ENCODE measurements at regions not wholly inside any gene's neighbourhood (a gene's known extent, or its start where the extent isn't known, plus 50 kb on each side); places are given as distances from the start of the nearest gene placed in this dataset.
A peak's percentile ranks its signal among the peaks of the same experiment; 100 is the strongest.

DNA sequence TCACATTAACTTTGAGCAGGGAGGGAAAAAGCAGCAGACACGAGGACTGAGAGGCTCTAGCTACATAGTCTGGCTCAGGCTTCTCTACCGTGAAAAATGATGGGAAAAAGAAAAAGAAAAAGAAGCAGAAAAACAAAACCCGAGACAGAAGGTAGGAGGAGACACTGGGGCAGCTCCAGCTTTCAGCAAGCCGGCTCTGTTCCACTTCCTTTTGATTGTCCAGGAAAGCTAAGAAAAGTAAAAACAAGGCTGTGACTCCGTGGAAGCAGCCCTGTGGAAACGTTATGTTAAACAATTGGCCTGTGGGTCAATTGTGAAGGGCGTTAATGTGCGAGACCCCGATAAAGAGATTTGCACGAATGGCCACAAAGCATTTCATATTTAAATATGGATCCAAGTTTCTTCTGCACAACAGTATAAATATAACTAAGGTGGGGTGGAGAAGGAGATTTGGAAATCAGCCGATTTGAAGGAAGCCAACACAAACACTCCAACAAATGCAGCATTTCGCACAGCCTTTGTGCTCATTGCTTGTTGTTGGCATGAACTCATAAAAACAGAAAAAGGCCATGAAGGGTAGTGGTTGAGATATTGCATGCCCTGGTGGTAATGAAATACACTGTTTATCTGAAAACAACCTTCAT is 236.9 kb upstream of the JAG1 start:
- Histone ChIP-seq H3K27ac (ENCODE audit: low read depth in 2 of 2, low read length in 2 of 2) (no peak overlapping the region), H3K9ac (ENCODE audit: low read depth in 1 of 2, low read length in 2 of 2) (no peak overlapping the region), H3K9me3 (ENCODE audit: control insufficient read depth in 2 of 2, low read length in 2 of 2) (no peaks in the 10 kb centered on the region), H3K4me3 (ENCODE audit: low read length in 2 of 2) (no peak overlapping the region), H3K36me3 (ENCODE audit: control insufficient read depth in 2 of 2, insufficient read depth in 2 of 2, low read length in 2 of 2) (no peaks in the 10 kb centered on the region), H3K4me1 (ENCODE audit: control insufficient read depth in 2 of 2, insufficient read depth in 2 of 2, low read length in 2 of 2) (no peaks in the 10 kb centered on the region), H3K27me3 (ENCODE audit: control insufficient read depth in 2 of 2, insufficient read depth in 2 of 2, low read length in 2 of 2) (no peaks in the 10 kb centered on the region)

DNA sequence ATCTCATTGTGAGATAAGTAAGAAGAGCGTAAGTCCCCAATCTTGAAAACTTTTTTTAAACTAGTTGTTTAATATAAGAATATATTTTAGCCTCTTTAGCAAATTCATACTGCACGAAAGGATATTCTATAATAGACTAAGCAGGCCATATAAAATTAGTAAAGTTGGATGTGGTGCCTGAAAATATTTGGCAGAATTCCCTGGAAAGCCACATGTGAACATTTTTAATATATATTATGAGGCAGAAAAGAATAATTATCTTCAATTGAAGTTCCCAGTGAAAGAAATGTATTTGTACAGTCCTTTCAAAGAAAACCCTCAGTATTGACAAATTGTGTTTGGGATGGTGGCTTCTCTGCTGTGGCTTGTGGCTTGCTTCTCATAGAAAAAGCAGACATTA is 237.5 kb upstream of the JAG1 start:
- no peak overlapping the region for H3K4me3 ChIP-seq (ENCODE audit: low read length in 2 of 2)
- H3K9me3 ChIP-seq (ENCODE audit: control insufficient read depth in 2 of 2, low read length in 2 of 2), result no peaks in the 10 kb centered on the region
- H3K36me3 ChIP-seq (ENCODE audit: control insufficient read depth in 2 of 2, insufficient read depth in 2 of 2, low read length in 2 of 2), result no peaks in the 10 kb centered on the region
- H3K27ac ChIP-seq (ENCODE audit: low read depth in 2 of 2, low read length in 2 of 2), result no peak overlapping the region
- H3K27me3 ChIP-seq (ENCODE audit: control insufficient read depth in 2 of 2, insufficient read depth in 2 of 2, low read length in 2 of 2), result no peaks in the 10 kb centered on the region
- no peaks in the 10 kb centered on the region for H3K4me1 ChIP-seq (ENCODE audit: control insufficient read depth in 2 of 2, insufficient read depth in 2 of 2, low read length in 2 of 2)
- no peak overlapping the region for H3K9ac ChIP-seq (ENCODE audit: low read depth in 1 of 2, low read length in 2 of 2)

DNA sequence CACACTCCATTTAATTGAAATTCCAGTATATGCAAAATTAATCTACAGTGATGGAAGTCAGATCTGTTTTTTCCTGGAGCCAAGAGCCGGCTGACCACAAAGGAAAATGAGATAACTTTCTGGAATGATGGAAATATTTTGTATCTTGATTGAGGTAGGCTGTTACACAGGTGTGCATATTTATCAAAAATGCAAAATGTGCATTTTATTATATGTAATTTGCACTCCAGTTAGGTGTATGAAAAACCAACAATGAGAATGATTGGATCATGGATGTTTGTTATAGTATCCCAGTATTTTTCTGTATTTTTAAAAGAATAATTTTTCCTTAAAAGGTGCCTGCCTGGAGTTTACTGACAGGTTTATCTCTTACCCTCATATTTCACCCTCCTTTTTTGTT is 242.0 kb upstream of the JAG1 start:
- Histone ChIP-seq H3K9me3 (ENCODE audit: control insufficient read depth in 2 of 2, low read length in 2 of 2) (no peaks in the 10 kb centered on the region), H3K4me1 (ENCODE audit: control insufficient read depth in 2 of 2, insufficient read depth in 2 of 2, low read length in 2 of 2) (no peaks in the 10 kb centered on the region), H3K27me3 (ENCODE audit: control insufficient read depth in 2 of 2, insufficient read depth in 2 of 2, low read length in 2 of 2) (no peaks in the 10 kb centered on the region), H3K36me3 (ENCODE audit: control insufficient read depth in 2 of 2, insufficient read depth in 2 of 2, low read length in 2 of 2) (no peaks in the 10 kb centered on the region), H3K9ac (ENCODE audit: low read depth in 1 of 2, low read length in 2 of 2) (no peak overlapping the region), H3K4me3 (ENCODE audit: low read length in 2 of 2) (no peak overlapping the region), H3K27ac (ENCODE audit: low read depth in 2 of 2, low read length in 2 of 2) (no peak overlapping the region)

DNA sequence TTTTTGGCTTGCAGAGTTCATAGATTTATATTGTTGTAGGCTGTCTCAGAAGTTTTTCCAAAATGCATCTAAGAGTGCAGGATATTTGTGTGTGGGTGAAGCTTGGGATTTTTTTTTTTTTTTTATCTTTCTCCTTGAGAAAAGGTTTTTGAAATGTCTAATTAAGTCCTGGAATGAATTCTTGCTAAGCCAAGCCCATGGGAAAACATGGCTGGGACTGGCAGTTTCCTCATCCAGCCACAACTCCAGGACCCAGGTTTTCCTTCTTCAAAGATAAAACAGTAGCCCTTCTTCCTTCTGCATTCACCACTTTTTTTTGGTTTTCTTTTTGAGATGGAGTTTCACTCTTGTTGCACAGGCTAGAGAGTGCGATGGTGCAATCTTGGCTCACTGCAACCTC is 242.5 kb upstream of the JAG1 start:
- no peak overlapping the region for H3K27ac ChIP-seq (ENCODE audit: low read depth in 2 of 2, low read length in 2 of 2)
- no peak overlapping the region for H3K4me3 ChIP-seq (ENCODE audit: low read length in 2 of 2)
- no peaks in the 10 kb centered on the region for H3K27me3 ChIP-seq (ENCODE audit: control insufficient read depth in 2 of 2, insufficient read depth in 2 of 2, low read length in 2 of 2)
- H3K36me3 ChIP-seq (ENCODE audit: control insufficient read depth in 2 of 2, insufficient read depth in 2 of 2, low read length in 2 of 2), result no peaks in the 10 kb centered on the region
- no peaks in the 10 kb centered on the region for H3K9me3 ChIP-seq (ENCODE audit: control insufficient read depth in 2 of 2, low read length in 2 of 2)
- H3K4me1 ChIP-seq (ENCODE audit: control insufficient read depth in 2 of 2, insufficient read depth in 2 of 2, low read length in 2 of 2), result no peaks in the 10 kb centered on the region
- no peak overlapping the region for H3K9ac ChIP-seq (ENCODE audit: low read depth in 1 of 2, low read length in 2 of 2)

DNA sequence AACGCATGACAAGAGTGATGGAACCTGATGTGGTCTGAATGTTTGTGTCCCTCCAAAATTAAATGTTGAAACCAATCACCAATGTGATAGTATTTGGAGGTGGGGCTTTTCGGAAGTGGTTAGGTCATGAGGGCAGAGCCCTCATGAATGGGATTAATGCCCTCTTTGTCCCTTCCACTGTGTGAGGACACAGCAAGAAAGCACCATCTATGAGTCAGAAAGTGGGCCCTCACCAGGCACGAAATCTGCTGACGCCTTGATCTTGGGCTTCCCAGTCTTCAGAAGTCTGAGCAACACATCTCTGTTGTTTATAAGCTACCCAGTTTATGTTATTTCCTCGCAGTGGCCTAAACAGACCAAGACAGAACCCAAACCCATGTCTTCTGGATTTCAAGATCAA is 244.0 kb upstream of the JAG1 start:
- no peak overlapping the region for H3K9ac ChIP-seq (ENCODE audit: low read depth in 1 of 2, low read length in 2 of 2)
- H3K4me3 ChIP-seq (ENCODE audit: low read length in 2 of 2), result no peak overlapping the region
- H3K27me3 ChIP-seq (ENCODE audit: control insufficient read depth in 2 of 2, insufficient read depth in 2 of 2, low read length in 2 of 2), result no peaks in the 10 kb centered on the region
- no peaks in the 10 kb centered on the region for H3K36me3 ChIP-seq (ENCODE audit: control insufficient read depth in 2 of 2, insufficient read depth in 2 of 2, low read length in 2 of 2)
- H3K27ac ChIP-seq (ENCODE audit: low read depth in 2 of 2, low read length in 2 of 2), result no peak overlapping the region
- H3K9me3 ChIP-seq (ENCODE audit: control insufficient read depth in 2 of 2, low read length in 2 of 2), result no peaks in the 10 kb centered on the region
- H3K4me1 ChIP-seq (ENCODE audit: control insufficient read depth in 2 of 2, insufficient read depth in 2 of 2, low read length in 2 of 2), result no peaks in the 10 kb centered on the region

DNA sequence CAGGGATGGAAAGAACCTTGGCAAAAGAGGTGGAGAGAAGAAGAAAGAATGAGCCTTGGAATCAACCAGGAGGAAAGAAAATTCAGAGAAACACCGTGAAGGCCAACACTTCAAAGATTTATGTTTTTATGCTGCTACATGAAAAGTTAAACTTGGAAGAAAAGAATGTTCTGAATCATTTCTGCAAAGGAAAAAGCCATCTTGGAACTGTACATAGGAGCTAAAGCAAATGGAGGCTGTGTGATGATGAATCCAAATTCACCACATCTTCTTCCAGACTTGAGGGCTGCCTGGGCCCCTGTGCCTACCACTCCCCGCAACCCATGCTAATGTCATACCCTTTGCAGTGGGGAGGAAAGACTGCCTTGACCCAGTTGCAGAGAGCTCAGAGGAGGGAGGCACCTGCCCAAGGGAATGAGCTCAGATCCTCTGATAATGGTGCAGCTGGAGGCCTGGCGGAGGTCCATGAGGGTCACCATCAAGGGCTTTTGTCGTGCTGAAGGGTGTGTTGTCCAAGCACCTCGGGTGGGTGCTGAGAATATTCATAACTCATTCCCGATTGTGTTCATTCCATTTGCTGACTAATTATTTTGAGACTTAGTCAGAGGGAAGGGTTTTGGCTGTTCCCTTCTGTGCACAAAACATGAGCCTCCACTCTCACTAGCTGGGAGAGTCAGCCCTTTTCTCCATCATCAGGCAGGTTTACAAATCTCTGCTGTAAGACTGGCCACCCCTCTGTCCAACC is 245.8 kb upstream of the JAG1 start:
- Histone ChIP-seq H3K9ac (ENCODE audit: low read depth in 1 of 2, low read length in 2 of 2) (no peak overlapping the region), H3K4me3 (ENCODE audit: low read length in 2 of 2) (no peak overlapping the region), H3K36me3 (ENCODE audit: control insufficient read depth in 2 of 2, insufficient read depth in 2 of 2, low read length in 2 of 2) (no peaks in the 10 kb centered on the region), H3K27me3 (ENCODE audit: control insufficient read depth in 2 of 2, insufficient read depth in 2 of 2, low read length in 2 of 2) (no peaks in the 10 kb centered on the region), H3K27ac (ENCODE audit: low read depth in 2 of 2, low read length in 2 of 2) (no peak overlapping the region), H3K4me1 (ENCODE audit: control insufficient read depth in 2 of 2, insufficient read depth in 2 of 2, low read length in 2 of 2) (no peaks in the 10 kb centered on the region), H3K9me3 (ENCODE audit: control insufficient read depth in 2 of 2, low read length in 2 of 2) (no peaks in the 10 kb centered on the region)

DNA sequence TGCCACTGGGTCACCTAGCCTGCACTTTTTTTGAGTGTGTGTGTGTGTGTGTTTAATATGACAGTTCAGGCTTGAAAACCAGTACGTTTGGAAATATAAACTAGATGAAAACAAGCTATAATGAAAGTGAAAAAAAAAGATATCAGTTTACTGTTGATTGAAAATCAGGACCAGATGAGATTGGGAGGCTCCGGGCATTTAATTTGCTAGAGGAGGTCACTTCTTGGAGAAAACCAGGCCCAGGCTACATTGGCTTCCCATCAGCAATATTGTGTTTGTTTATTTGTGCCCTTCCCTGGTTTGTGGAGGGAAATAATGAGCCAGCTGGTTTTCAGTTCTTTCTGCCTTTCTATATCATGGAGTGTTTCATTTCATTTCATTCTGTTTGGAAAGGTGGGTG is 246.6 kb upstream of the JAG1 start:
- Histone ChIP-seq H3K27me3 (ENCODE audit: control insufficient read depth in 2 of 2, insufficient read depth in 2 of 2, low read length in 2 of 2) (no peaks in the 10 kb centered on the region), H3K9me3 (ENCODE audit: control insufficient read depth in 2 of 2, low read length in 2 of 2) (no peaks in the 10 kb centered on the region), H3K36me3 (ENCODE audit: control insufficient read depth in 2 of 2, insufficient read depth in 2 of 2, low read length in 2 of 2) (no peaks in the 10 kb centered on the region), H3K4me1 (ENCODE audit: control insufficient read depth in 2 of 2, insufficient read depth in 2 of 2, low read length in 2 of 2) (no peaks in the 10 kb centered on the region), H3K9ac (ENCODE audit: low read depth in 1 of 2, low read length in 2 of 2) (no peak overlapping the region), H3K4me3 (ENCODE audit: low read length in 2 of 2) (no peak overlapping the region), H3K27ac (ENCODE audit: low read depth in 2 of 2, low read length in 2 of 2) (no peak overlapping the region)

DNA sequence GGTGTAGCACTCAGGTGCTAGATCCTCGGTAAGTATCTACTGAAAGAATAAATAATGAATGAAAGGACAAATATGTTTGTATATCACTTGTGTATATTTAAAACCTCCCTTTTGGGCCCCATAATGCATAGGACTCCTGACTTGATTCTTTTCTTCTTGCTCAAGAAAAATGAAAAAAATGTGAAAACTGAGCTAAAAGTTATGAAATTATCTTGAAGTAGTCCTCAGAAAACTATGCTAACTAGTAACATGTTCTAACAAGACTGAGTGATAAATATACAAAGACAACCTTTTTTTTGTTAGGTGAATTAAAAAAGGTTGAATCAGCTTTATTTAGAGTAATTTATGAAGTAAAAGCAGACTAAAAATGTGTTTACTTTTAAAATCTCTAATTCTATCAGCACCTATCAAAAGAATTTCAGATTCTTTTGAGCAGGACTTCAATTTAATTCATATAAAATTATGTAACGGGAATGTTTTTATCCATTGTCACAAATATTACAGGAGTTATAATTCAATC is 247.8 kb upstream of the JAG1 start:
- Histone ChIP-seq H3K27ac (ENCODE audit: low read depth in 2 of 2, low read length in 2 of 2) (no peak overlapping the region), H3K4me3 (ENCODE audit: low read length in 2 of 2) (no peak overlapping the region), H3K27me3 (ENCODE audit: control insufficient read depth in 2 of 2, insufficient read depth in 2 of 2, low read length in 2 of 2) (no peaks in the 10 kb centered on the region), H3K9ac (ENCODE audit: low read depth in 1 of 2, low read length in 2 of 2) (no peak overlapping the region), H3K9me3 (ENCODE audit: control insufficient read depth in 2 of 2, low read length in 2 of 2) (no peaks in the 10 kb centered on the region), H3K4me1 (ENCODE audit: control insufficient read depth in 2 of 2, insufficient read depth in 2 of 2, low read length in 2 of 2) (no peaks in the 10 kb centered on the region), H3K36me3 (ENCODE audit: control insufficient read depth in 2 of 2, insufficient read depth in 2 of 2, low read length in 2 of 2) (no peaks in the 10 kb centered on the region)

DNA sequence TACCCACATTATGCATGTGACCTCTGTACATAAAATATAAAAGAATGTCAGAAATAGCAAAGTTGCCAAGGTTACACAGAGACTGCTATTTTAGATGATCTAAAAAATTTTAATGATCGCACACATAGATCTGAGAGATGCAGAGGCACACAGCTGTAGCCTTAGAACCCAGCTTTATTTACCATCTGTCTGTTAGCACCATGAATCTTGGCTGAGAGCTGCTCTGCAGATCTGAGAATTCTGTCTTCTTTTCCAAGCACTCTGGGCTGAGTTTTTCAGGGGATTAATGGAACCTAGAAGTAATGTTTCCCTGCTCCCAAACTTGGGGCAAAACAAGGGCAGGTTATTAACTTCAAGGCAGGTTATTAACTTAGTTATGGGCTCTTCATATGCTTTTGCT is 248.7 kb upstream of the JAG1 start:
- H3K4me3 ChIP-seq (ENCODE audit: low read length in 2 of 2), result no peak overlapping the region
- no peaks in the 10 kb centered on the region for H3K4me1 ChIP-seq (ENCODE audit: control insufficient read depth in 2 of 2, insufficient read depth in 2 of 2, low read length in 2 of 2)
- H3K27ac ChIP-seq (ENCODE audit: low read depth in 2 of 2, low read length in 2 of 2), result no peak overlapping the region
- no peaks in the 10 kb centered on the region for H3K27me3 ChIP-seq (ENCODE audit: control insufficient read depth in 2 of 2, insufficient read depth in 2 of 2, low read length in 2 of 2)
- no peaks in the 10 kb centered on the region for H3K36me3 ChIP-seq (ENCODE audit: control insufficient read depth in 2 of 2, insufficient read depth in 2 of 2, low read length in 2 of 2)
- no peak overlapping the region for H3K9ac ChIP-seq (ENCODE audit: low read depth in 1 of 2, low read length in 2 of 2)
- no peaks in the 10 kb centered on the region for H3K9me3 ChIP-seq (ENCODE audit: control insufficient read depth in 2 of 2, low read length in 2 of 2)

DNA sequence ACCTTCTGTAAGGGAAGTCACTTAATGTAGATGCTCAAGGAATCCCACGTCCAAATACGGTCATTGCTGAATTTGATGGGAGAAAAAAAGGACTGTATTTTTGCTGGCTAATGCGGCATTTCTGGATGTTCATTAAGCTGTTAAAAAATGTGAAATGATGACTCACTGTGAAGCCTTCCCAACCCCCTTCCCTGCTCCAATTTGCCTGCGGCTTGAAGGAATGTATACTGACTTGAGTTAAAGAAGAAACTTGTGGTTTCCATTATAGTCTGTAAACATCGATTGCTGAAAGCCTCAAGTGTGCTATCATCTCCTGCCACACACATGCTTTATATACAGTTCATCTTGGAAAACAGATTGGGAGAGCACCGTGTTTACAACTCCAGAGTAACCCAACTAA is 249.1 kb upstream of the JAG1 start:
- H3K27ac ChIP-seq (ENCODE audit: low read depth in 2 of 2, low read length in 2 of 2), result peak overlapping the region; percentile 38 to 42
- no peaks in the 10 kb centered on the region for H3K9me3 ChIP-seq (ENCODE audit: control insufficient read depth in 2 of 2, low read length in 2 of 2)
- H3K4me3 ChIP-seq (ENCODE audit: low read length in 2 of 2), result no peak overlapping the region
- no peaks in the 10 kb centered on the region for H3K27me3 ChIP-seq (ENCODE audit: control insufficient read depth in 2 of 2, insufficient read depth in 2 of 2, low read length in 2 of 2)
- H3K4me1 ChIP-seq (ENCODE audit: control insufficient read depth in 2 of 2, insufficient read depth in 2 of 2, low read length in 2 of 2), result no peaks in the 10 kb centered on the region
- no peak overlapping the region for H3K9ac ChIP-seq (ENCODE audit: low read depth in 1 of 2, low read length in 2 of 2)
- H3K36me3 ChIP-seq (ENCODE audit: control insufficient read depth in 2 of 2, insufficient read depth in 2 of 2, low read length in 2 of 2), result no peaks in the 10 kb centered on the region
